HCEC 1CT (cell line): ENCODE measurements at regions not wholly inside any gene's neighbourhood (a gene's known extent, or its start where the extent isn't known, plus 50 kb on each side); places are given as distances from the start of the nearest gene placed in this dataset.
A peak's percentile ranks its signal among the peaks of the same experiment; 100 is the strongest.
"Not testable (repeated sequence)": the region's sequence is repeated elsewhere in the genome, so short reads cannot be mapped to it uniquely, and the experiment has no call there.

ENCODE experiments used
- DNase-seq: peaks from one replicate; pipeline ENCODE4 v3.0.0-alpha.2; 2017

DNA sequence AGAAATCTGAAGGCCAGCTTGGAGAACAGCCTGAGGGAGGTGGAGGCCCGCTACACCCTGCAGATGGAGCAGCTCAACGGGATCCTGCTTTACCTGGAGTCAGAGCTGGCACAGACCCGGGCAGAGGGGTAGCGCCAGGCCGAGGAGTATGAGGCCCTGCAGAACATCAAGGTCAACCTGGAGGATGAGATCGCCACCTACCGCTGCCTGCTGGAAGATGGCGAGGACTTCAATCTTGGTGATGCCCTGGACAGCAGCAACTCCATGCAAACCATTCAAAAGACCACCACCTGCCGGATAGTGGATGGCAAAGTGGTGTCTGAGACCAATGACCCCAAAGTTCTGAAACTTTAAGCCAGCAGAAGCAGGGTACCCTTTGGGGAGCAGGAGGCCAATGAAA lies 318.4 kb downstream of the ZFHX3 start:
- DNase-seq, result not testable (repeated sequence)

DNA sequence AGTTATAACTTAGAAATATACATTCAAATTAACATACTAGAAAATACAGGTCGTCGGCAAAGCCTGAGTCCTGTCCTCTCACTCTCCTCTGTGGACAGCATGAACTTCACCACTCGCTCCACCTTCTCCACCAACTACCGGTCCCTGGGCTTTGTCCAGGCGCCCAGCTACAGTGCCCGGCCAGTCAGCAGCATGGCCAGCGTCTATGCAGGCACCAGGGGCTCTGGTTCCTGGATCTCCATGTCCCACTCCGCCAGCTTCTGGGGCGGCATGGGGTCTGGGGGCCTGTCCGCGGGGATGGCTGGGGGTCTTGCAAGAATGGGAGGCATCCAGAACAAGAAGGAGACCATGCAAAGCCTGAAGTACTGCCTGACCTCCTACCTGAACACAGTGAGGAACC lies 319.4 kb downstream of the ZFHX3 start:
- DNase-seq, result no peak

DNA sequence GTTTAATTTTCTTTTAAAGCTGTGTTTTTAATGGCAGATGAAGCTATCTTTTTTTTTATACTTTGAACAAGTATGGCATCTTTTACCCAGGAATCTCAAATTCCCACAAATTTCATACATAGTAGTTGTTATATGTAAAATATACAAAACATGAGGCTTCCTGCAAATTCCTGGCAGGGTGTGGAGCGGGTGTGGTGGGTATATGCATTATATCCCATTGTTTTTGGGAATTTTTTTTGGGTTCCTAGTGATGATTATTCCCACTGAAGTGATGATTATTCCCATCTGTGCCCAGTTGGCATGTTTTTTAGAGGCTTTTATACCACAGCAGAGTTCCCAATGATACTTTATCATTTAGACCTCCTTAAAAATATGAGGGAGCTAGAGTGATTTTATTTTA lies 320.4 kb downstream of the ZFHX3 start:
- no peak for DNase-seq

DNA sequence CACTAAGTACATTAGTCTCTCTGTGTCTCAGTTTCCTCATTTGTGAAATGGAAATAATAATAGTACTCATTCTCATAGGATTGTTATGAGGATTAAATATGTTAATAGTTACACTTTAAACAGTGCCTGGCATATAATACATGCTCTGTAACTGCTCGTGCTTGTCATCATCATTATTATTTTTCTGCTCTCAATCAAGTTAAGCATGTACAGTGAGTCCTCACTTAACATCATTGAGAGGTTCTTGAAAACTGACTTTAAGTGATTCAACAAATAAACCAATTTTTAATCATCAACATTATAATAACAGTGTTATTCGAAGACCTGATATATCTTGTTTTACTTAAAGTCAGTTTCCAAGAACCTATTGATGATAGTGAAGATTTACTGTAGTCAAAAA lies 322.3 kb downstream of the ZFHX3 start:
- no peak for DNase-seq

DNA sequence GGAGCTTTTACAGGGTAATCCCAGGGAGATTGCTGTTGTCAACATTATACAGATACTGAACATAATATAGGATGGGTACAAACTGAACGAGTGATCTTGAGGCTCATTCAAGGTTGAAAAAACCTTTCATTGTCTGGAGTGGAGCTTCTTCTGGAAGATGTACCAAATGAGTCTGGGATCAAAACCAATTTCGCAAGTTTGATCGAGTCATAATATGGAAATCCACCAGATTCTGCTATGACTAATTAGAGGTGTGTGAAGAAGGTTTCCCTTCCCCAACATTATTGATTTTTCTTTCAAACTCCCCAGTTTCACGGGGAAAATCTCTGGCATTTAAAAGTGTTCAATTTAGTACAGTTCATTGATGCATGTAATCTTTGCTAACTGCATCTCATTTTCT lies 324.1 kb downstream of the ZFHX3 start:
- DNase-seq, result peak; percentile 44

DNA sequence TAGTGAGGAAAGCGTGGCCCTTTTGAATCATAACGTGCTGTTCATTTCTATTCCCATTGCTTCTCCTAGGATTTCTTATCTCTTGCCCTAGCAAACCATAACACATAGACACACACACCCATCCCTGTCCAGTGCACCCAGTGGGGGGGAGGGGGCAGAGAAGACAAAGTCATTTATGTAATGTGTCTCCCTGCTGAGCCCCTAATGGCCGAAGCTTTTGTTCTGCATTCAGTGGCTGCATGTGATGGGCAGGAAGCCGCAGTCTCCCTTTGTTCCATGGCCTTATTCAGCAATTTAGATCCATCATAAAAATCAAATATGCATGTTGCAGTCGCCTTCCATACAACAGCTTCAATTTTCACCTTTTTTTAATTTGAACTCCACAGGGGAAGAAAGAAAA lies 325.4 kb downstream of the ZFHX3 start:
- DNase-seq, result no peak

DNA sequence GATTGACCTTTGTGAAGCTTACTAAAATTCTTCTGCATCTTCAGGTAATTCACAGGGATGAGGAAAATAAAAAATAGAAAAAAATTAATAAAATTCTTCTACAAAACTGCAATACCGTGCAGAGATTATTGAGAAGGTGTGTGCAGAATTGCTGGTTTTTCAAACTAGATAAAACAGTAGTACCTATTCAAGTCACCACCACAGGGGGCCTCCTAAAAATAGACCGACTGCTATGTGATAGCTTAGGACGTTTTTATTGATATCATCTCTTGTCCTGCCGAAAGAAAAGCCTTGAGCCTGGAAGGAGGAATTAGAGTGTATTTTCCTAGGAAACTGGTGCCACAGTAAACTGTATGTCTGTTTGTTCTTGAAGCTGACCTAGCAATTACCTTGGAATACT lies 325.9 kb downstream of the ZFHX3 start:
- no peak for DNase-seq

DNA sequence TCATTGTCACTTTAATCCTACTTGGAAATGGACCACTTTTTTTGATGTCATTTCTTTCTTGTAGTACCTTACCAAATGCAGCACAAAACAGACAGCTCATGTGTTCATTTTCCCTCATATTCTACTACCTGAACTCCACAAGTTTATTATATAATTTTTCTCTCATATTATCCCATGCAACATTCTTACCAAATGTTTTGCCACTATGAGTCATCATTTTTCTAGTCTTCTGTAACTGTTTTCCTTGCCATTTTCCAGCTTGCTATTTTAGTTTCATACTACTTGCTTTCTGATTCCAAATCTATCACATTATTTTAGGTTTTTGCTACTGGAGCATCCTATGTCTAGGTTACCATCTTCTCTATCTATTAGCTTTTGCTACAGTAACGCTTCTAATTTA lies 332.7 kb downstream of the ZFHX3 start:
- DNase-seq, result peak; percentile 37

DNA sequence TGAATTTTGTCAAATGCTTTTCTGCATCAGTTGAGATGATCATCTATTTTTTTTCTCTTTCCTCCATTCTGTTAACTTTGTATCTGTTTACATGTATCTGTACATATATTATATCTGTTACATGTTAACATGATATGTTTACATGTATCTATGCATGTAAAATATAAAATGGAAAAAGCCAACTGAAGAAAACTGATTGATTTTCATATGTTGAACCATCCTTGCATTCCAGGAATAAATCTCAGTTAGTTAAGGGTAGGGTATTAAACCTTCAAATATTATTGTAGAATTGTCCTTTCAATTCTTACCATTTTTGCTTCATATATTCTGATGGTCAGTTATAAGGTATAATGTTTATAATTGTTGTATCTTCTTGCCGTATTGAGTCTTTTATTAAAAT lies 336.1 kb downstream of the ZFHX3 start:
- no peak for DNase-seq

DNA sequence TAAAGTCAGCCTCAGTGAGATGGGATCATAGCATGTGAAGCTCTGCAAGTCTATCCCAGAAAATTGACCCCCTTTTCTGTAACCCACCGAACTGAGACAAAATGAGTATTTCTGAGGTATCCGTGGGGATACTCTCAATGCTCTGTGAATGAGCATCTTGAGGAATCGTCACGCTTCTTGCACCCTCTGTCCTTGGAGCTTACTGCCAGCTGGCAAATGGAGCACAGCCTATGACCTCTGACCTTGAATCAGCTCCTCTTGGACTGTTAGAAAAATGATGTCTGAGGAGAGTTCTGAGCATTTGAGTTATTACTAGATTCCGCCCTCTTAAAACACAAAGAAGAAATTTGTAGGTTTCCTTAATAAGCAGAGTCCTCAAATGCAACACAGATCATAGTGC lies 342.1 kb downstream of the ZFHX3 start:
- no peak for DNase-seq

DNA sequence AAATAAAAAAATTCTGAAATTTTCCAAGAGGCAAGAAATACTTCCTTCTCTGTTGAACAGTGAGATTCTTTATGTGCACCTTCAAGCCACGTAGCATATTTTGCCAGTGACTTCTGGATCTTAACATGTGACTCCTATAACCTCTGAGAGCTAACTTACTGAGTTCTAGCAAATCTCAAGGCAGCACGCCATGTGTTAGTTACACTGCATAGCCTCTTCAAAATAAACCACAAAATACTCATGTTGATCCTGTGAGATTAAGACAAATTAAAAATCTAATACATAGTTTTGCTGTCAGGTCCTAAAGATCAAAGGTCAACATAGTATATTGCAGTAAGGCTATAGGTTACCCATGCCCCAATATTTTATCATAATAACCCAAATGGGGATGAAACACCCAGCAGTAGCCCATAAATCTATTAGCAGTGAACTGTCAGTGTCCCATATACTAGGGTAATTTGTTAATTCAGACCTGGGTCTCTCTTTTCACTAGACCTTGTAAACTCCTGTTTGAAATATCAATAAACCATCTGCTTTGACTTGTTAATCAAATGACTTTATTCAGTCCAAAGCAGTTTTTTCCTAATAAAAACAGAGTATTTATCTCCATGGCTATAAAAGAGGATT lies 343.1 kb downstream of the ZFHX3 start:
- DNase-seq, result no peak

DNA sequence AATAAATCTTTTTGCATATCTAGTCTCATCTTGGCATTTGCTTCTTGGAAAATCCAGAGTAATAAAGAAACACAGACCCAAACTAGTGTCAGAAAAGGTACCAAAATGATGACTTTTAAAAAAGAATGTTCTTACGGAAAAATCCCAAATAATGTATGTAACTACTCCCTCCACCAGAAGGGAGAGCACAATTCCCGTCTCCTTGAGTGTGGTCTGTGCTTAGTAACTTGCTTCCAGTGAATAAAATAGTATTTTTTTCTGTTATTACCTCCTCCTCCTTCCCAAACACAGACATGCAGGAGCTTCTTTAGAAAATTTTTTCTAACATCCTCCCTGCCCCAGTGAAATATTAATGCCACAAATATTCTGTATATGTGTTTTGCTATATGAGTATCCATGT lies 358.1 kb downstream of the ZFHX3 start:
- DNase-seq, result no peak

DNA sequence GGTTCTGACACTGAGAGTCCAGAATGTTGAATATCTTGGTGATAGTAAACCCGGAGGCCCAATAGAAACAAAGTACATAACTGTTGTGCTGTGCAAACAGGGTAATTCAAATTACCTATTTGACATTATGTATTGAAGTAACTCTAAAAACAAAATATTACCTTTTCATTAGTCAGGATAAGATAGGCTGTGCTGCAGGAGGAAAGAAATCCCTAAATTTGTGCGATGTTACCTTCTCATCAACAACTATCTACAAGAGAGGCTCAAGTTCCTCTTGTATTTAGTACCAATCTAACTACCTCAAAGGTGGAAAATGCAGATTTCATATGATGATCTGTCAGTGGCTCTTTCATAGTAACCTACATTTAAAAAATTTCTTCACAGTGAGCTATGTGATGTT lies 367.2 kb downstream of the ZFHX3 start:
- DNase-seq, result no peak

DNA sequence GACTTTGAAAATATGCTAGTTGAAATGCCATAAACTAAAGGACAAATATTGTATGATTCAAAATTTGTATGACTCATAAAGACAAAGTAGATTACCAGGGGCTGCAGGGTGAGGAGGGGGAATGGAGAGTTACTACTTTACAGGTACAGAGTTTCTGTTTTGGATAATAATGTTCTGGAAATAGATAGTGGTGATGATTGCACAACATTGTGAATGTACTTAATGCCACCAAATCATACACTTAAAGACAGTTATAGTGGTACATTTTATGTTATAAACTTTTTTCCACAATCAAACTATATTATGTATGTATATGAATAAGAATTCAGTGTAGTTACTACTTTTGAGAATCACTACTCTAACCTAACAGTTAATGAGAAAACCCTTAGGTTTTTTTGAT lies 368.1 kb downstream of the ZFHX3 start:
- DNase-seq, result no peak

DNA sequence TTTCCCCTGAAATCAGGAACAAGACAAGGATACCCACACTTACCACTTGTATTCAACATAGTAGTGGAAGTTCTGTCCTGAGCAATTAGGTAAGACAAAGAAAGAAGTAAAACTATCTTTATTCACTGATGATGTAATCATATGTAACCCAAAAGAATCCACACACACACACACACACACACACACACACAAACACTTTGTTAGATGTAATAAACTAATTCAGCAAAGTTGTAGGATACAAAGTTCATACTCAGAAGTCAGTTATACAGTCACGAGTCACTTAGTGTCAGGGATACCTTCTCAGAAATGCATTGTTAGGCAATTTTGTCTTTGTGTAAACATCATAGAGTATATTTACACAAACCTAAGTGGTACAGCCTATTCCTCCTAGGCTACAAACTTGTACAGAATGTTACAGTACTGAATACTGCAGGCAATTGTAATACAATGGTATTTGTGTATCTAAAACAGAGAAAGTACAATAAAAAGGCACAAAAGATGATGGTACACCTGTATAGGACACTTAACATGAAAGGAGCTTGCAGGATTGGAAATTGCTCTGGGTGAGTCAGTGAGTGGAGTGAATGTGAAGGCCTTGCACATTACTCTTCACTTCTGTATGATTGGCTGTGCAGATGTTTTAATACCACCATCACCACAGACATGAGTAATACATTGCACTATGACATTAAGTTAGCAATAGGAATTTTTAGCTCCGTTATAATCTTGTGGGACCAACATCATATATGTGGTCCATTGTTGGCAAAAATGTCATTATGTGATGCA lies 370.1 kb downstream of the ZFHX3 start:
- DNase-seq, result peak; percentile 78

DNA sequence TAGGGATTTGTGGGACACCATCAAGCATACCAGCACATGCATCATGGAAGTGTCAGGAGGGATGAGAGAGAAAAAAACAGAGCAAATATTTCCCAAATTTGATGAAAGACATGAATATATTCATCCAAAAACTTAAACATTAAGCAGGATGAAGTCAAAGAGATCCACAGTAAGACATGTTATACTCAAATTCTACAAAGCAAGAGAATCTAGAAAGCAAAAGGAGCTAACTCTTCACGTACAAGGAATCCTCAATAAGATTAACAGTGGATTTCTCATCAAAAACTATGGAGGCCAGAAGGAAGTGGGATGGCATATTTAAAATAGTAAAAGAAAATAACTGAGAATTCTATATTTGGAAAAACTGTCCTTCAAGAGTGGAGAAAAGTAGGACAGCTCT lies 374.8 kb downstream of the ZFHX3 start:
- peak; percentile 30 for DNase-seq

DNA sequence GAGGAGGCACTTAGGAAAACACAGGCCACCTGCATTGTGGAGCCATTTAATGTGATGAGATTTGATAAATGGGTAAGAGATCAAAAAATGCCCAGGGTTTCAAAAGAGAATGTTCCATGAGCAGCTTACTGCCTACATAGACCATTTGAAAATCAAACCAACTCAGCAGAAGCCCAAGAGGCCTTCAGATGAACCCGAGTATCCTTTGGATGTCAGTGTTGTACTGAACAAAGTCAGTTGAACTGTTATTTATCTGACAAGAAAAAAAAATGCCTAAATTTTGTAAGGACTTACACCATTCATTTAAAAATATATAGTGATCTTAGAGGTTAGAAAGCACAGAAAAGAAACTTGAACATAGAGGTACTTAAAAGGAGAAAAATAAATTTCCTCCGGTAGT lies 381.7 kb downstream of the ZFHX3 start:
- no peak for DNase-seq

DNA sequence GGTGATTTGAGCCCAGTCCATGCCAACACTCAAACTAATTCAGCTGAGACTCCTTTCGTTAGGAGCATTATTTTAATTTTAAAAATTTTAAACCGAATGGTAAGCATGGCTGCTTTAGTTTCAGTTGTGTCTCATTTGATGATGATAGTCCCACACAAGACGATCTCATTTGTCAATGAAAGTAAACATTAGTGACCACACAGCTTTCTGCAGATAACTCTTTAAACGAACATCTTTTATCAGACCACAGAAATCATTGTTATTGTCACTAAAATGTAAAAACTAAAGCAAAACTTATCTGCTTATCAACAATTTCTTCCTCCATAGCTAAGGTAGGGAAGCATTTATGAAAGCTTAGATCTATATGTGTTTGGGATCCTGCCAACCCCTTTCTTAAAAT lies 382.2 kb downstream of the ZFHX3 start:
- no peak for DNase-seq

DNA sequence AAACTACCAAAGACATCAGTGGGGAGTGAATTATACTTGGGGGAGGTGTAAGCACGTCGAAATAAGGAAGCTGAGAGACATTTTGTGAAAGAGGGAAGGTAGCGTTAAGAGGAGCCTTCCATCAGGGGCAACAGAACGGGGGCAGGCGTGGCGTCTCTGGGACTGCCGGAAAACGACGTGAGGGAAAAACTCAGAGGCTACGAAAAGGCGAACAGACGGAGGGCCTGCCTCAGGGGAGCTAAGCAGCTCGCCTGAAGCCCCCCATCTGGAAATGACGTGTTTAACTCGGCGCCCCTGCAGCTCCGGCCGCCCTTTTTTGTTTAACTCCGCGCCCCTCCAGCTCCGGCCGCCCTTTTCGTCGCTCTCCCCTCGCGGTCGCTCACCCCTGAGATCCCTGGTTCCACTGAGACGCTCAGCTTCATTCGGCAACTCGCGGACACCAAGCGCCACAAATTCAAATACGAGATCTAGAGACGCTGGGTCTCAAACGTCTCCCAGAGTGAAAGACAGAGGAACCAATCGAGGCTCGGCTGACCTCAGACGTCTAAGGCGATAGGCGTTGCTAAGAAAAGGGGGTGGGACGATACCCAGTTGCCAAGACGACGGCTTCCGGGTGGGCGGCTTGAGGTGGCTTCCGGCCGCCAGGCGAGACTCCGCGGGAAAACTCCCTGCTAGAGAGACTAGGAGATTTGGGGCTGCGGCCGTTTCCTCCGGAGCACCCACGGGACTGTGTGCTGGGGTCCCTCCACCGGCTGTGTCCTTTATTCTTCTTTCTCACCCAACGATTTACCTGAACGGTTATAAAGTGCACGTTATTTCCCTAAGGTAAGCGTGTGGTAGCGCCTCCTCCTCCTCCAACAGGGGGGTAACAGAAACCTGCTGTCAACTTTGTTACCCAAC lies 383.2 kb downstream of the ZFHX3 start:
- DNase-seq, result peak; percentile 98

DNA sequence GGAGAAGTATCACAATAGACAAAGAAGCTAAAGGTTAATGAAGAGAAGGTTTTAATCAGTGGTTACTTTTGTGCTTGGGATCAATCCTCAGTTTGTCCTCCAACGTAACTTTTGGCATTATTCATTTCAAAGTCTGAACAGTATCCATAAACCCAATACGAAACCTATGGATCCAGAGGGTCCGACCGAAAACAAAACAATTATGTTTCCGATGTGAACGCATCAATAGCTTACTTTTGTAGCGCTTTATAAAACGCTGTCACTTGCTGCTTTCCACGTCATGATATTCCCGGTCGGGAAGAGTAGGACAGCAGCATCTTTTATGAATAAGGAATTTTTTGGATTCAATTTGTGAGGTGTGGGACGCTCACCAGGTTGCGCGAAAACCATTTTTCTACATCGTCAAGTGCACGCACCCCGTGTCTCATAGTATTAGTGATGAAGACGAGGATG lies 383.8 kb downstream of the ZFHX3 start:
- DNase-seq, result no peak

DNA sequence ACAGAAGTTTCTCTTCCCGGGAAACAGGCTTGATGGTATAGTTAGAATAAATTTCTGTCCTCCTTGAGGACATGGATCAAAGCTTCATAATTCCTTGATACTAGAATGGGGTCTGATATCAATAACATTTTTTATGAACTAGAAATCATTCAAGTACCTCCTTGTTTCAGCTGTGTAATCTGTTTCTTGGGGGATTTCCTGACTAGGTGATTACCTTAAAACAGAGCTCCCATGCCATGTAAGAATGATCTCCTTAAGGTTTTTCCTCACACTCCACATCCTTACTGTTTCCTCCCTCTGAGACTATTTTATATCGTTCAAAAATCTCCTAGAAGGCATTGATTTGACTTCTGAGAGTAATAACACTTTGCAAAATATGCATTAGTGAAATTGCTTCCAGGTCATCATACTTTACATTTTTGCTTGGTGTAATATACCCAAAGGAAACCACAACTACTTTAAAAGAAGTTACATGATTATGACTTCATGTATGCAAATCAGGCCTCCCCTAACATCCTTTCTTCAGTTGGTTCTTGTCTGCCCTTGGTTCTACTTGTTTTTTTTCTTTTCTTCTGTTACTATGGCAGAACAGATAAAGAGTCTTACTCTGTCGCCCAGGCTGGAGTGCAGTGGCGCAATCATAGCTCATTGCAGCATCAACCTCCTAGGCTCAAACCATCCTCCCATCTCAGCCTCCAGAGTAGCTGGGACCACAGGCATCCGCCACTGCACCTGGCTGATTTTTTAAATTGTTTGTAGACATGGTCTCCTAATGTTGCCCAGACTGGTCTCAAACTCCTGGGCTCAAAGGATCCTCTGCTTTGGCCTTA lies 388.8 kb downstream of the ZFHX3 start:
- DNase-seq, result peak; percentile 60

DNA sequence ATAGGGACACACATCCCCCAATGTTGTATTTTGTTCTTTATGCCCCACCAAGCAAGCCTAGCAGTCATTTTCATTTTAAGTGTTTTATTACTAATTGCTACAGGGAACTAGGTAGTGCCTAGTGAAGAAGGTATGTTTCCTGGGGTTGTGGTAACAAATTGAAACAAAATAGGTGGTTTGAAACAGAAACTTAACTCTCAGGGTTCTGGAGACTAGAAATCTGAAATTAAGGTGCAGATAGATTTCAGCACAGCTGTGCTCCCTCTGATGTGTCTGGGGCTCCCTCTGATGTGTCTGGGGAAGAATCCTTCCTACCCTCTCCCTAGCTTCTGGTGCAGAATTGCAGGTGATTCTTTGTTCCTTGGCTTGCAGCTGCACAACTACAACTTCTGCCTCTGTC lies 390.1 kb downstream of the ZFHX3 start:
- DNase-seq, result no peak

DNA sequence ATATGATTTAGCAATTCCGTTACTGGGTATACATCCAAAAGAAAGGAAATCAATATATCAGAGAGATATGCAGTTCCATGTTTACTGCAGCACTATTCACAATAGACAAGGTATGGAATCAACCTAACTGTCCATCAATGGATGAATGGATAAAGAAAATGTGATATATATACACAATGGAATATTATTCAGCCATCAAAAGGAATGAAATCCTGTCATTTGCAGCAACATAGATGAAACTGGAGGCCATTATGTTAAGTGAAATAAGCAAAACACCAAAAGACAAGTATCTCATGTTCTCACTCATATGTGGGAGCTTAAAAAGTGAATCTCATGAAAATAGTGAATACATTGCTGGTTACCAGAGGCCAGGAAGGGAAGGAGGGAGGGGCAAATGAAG lies 390.8 kb downstream of the ZFHX3 start:
- no peak for DNase-seq
